ENCODE measurements at regions not wholly inside any gene's neighbourhood (a gene's known extent, or its start where the extent isn't known, plus 50 kb on each side); places are given as distances from the start of the nearest gene placed in this dataset.

DNA sequence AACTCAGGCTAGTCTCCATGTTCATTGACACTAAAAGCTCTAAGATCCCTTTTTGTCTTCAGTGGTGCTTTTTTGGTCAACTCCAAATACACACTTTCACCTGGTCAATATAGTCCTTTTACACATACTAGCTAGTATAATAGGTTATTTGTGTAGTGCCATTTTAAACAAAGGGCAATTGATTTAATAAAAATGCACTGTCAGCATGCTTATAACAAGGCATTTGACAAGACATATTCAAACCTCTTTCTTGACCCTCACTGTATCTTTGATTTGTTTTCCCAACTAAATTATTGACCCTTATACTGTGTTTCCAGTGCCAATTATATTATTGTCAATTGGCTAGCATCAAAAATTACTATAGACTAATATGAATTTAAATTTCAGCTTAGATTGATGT is 1117.6 kb upstream of the DDX18 start:
- H3K9me3 ChIP-seq (ENCODE audit: low read length): no peaks in the 10 kb centered on the region
- no peaks in the 10 kb centered on the region for H4K20me1 ChIP-seq (ENCODE audit: insufficient read depth, low read length)
- no peaks in the 10 kb centered on the region for H3F3A ChIP-seq (ENCODE audit: insufficient read depth, low read length)
- no peaks in the 10 kb centered on the region for H3K27me3 ChIP-seq (ENCODE audit: insufficient read depth, low read length)
- no peak overlapping the region for H3K4me3 ChIP-seq (ENCODE audit: low read depth, low read length, poor library complexity, severe bottlenecking)
- H3K9me2 ChIP-seq (ENCODE audit: low read depth, low read length): no peaks in the 10 kb centered on the region
- H3K27ac ChIP-seq (ENCODE audit: low read depth, low read length, poor library complexity, severe bottlenecking): no peak overlapping the region
- no peaks in the 10 kb centered on the region for H3K79me2 ChIP-seq (ENCODE audit: insufficient read depth, low read length)
- H3K36me3 ChIP-seq (ENCODE audit: insufficient read depth, low read length): no peaks in the 10 kb centered on the region
- TF ChIP-seq, protein P1, sequence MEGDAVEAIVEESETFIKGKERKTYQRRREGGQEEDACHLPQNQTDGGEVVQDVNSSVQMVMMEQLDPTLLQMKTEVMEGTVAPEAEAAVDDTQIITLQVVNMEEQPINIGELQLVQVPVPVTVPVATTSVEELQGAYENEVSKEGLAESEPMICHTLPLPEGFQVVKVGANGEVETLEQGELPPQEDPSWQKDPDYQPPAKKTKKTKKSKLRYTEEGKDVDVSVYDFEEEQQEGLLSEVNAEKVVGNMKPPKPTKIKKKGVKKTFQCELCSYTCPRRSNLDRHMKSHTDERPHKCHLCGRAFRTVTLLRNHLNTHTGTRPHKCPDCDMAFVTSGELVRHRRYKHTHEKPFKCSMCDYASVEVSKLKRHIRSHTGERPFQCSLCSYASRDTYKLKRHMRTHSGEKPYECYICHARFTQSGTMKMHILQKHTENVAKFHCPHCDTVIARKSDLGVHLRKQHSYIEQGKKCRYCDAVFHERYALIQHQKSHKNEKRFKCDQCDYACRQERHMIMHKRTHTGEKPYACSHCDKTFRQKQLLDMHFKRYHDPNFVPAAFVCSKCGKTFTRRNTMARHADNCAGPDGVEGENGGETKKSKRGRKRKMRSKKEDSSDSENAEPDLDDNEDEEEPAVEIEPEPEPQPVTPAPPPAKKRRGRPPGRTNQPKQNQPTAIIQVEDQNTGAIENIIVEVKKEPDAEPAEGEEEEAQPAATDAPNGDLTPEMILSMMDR (IDR thresholded peaks at IDR 0.05; ENCODE audit: low read length): no peak
- TF ChIP-seq EZH2 (IDR thresholded peaks at IDR 0.05; ENCODE audit: borderline replicate concordance, low read length): no peak
- no peak overlapping the region for H3K9ac ChIP-seq (ENCODE audit: low read length)
- H3K4me2 ChIP-seq (ENCODE audit: low read length): no peak overlapping the region
- no peaks in the 10 kb centered on the region for H3K4me1 ChIP-seq (ENCODE audit: insufficient read depth, low read length, severe bottlenecking)
- H2AFZ ChIP-seq (ENCODE audit: low read length): no peak overlapping the region

DNA sequence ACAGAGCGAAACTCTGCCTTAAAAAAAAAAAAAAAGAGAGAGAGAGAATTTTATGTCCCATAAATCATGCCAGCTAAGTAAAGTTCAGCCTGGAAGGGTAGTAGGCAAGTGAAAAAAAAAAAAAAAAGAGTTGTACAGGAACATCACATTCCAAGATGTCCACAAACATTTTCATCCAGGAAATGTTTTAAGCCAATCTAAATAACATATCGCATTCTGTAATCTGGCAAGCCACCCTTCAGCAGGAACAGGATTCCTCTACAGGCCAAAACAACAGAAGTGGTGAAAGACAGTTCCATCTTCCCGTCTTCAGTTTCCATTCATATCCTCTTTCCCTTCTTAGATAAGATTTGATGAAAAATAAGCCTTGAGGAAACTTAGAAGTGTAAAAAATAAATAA is 1108.1 kb upstream of the DDX18 start:
- Histone ChIP-seq H4K20me1 (ENCODE audit: insufficient read depth, low read length) (no peaks in the 10 kb centered on the region), H3K79me2 (ENCODE audit: insufficient read depth, low read length) (no peaks in the 10 kb centered on the region), H2AFZ (ENCODE audit: low read length) (no peak overlapping the region), H3K4me2 (ENCODE audit: low read length) (no peak overlapping the region), H3K9me2 (ENCODE audit: low read depth, low read length) (no peaks in the 10 kb centered on the region), H3K9me3 (ENCODE audit: low read length) (no peaks in the 10 kb centered on the region), H3F3A (ENCODE audit: insufficient read depth, low read length) (no peaks in the 10 kb centered on the region), H3K27ac (ENCODE audit: low read depth, low read length, poor library complexity, severe bottlenecking) (no peak overlapping the region), H3K36me3 (ENCODE audit: insufficient read depth, low read length) (no peaks in the 10 kb centered on the region), H3K4me1 (ENCODE audit: insufficient read depth, low read length, severe bottlenecking) (no peaks in the 10 kb centered on the region), H3K4me3 (ENCODE audit: low read depth, low read length, poor library complexity, severe bottlenecking) (no peak overlapping the region), H3K9ac (ENCODE audit: low read length) (no peak overlapping the region), H3K27me3 (ENCODE audit: insufficient read depth, low read length) (no peaks in the 10 kb centered on the region)
- TF ChIP-seq, protein P1 (IDR thresholded peaks at IDR 0.05; ENCODE audit: low read length): no peak
- no peak for TF ChIP-seq EZH2 (IDR thresholded peaks at IDR 0.05; ENCODE audit: borderline replicate concordance, low read length)

DNA sequence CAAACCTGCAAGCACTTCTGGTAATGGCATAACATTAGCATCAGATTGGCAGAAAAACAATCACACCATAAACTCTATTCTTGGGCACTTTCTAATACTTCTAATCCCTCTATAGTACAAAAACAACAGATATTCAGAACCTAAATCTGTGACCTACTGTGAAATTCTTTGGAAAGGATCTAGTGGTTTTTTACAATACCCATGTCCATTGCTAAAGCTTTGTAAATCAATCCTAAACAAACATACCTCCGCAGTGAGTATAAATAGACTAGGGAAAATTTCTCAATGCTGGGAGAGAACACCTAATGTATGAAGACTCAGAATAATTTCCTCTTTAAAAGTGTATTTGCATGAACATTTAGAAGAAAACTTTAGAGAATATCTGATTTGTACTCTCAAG is 1098.5 kb upstream of the DDX18 start:
- H3K36me3 ChIP-seq (ENCODE audit: insufficient read depth, low read length): no peaks in the 10 kb centered on the region
- no peak overlapping the region for H3K27ac ChIP-seq (ENCODE audit: low read depth, low read length, poor library complexity, severe bottlenecking)
- H3K9ac ChIP-seq (ENCODE audit: low read length): no peak overlapping the region
- H3K4me2 ChIP-seq (ENCODE audit: low read length): no peak overlapping the region
- no peak overlapping the region for H2AFZ ChIP-seq (ENCODE audit: low read length)
- no peaks in the 10 kb centered on the region for H3K9me2 ChIP-seq (ENCODE audit: low read depth, low read length)
- no peak overlapping the region for H3K4me3 ChIP-seq (ENCODE audit: low read depth, low read length, poor library complexity, severe bottlenecking)
- no peaks in the 10 kb centered on the region for H3F3A ChIP-seq (ENCODE audit: insufficient read depth, low read length)
- H3K9me3 ChIP-seq (ENCODE audit: low read length): no peaks in the 10 kb centered on the region
- H3K79me2 ChIP-seq (ENCODE audit: insufficient read depth, low read length): no peaks in the 10 kb centered on the region
- no peaks in the 10 kb centered on the region for H4K20me1 ChIP-seq (ENCODE audit: insufficient read depth, low read length)
- H3K27me3 ChIP-seq (ENCODE audit: insufficient read depth, low read length): no peaks in the 10 kb centered on the region
- TF ChIP-seq, protein P1 (IDR thresholded peaks at IDR 0.05; ENCODE audit: low read length): no peak
- TF ChIP-seq EZH2 (IDR thresholded peaks at IDR 0.05; ENCODE audit: borderline replicate concordance, low read length): no peak
- no peaks in the 10 kb centered on the region for H3K4me1 ChIP-seq (ENCODE audit: insufficient read depth, low read length, severe bottlenecking)
